ENCODE measurements at regions not wholly inside any gene's neighbourhood (a gene's known extent, or its start where the extent isn't known, plus 50 kb on each side); places are given as distances from the start of the nearest gene placed in this dataset.
A peak's percentile ranks its signal among the peaks of the same experiment; 100 is the strongest.

GRCh38 chr22:44603767-44604166 lies 98.2 kb upstream of the PRR5 start:
- TF ChIP-seq CTCF (conservative IDR thresholded peaks at IDR 0.05) = no peak
- H3K36me3 Mint-ChIP-seq (ENCODE audit: low read depth) = no peaks in the 10 kb centered on the region
- H3K27me3 Mint-ChIP-seq (ENCODE audit: low read depth) = no peaks in the 10 kb centered on the region
- peaks cover 12% of the 10 kb centered on the region for H3K4me1 Mint-ChIP-seq
- no peak overlapping the region for H3K27ac Mint-ChIP-seq (ENCODE audit: unreplicated experiment)
- no peak for DNase-seq (ENCODE audit: low read depth, low spot score)
- no peaks in the 10 kb centered on the region for H3K9me3 Mint-ChIP-seq
- H3K4me3 Mint-ChIP-seq = no peak overlapping the region

GRCh38 chr22:44601725-44602124 lies 100.3 kb upstream of the PRR5 start:
- Mint-ChIP-seq H3K27ac (ENCODE audit: unreplicated experiment) (no peak overlapping the region), H3K9me3 (no peaks in the 10 kb centered on the region), H3K4me1 (peaks cover 14% of the 10 kb centered on the region), H3K36me3 (ENCODE audit: low read depth) (no peaks in the 10 kb centered on the region), H3K4me3 (no peak overlapping the region), H3K27me3 (ENCODE audit: low read depth) (no peaks in the 10 kb centered on the region)
- no peak for TF ChIP-seq CTCF (conservative IDR thresholded peaks at IDR 0.05)
- DNase-seq (ENCODE audit: low read depth, low spot score) = no peak

- Mint-ChIP-seq H3K4me1 (peaks cover 19% of the 10 kb centered on the region), H3K27me3 (ENCODE audit: low read depth) (no peaks in the 10 kb centered on the region), H3K27ac (ENCODE audit: unreplicated experiment) (no peak overlapping the region), H3K9me3 (no peaks in the 10 kb centered on the region), H3K36me3 (ENCODE audit: low read depth) (no peaks in the 10 kb centered on the region), H3K4me3 (no peak overlapping the region)
- no peak for TF ChIP-seq CTCF (conservative IDR thresholded peaks at IDR 0.05)
- no peak for DNase-seq (ENCODE audit: low read depth, low spot score)
These were observed 100.8 kb upstream of the PRR5 start for GRCh38 chr22:44601189-44601588.

GRCh38 chr22:44600207-44600785 lies 101.7 kb upstream of the PRR5 start:
- DNase-seq (ENCODE audit: low read depth, low spot score) = no peak
- Mint-ChIP-seq H3K27ac (ENCODE audit: unreplicated experiment) (peak overlapping the region; percentile 57), H3K36me3 (ENCODE audit: low read depth) (no peaks in the 10 kb centered on the region), H3K27me3 (ENCODE audit: low read depth) (no peaks in the 10 kb centered on the region), H3K9me3 (no peaks in the 10 kb centered on the region), H3K4me3 (no peak overlapping the region), H3K4me1 (peaks cover 25% of the 10 kb centered on the region)
- no peak for TF ChIP-seq CTCF (conservative IDR thresholded peaks at IDR 0.05)

- Mint-ChIP-seq H3K9me3 (no peaks in the 10 kb centered on the region), H3K27me3 (ENCODE audit: low read depth) (peaks cover 4% of the 10 kb centered on the region), H3K36me3 (ENCODE audit: low read depth) (no peaks in the 10 kb centered on the region), H3K27ac (ENCODE audit: unreplicated experiment) (no peak overlapping the region), H3K4me1 (peaks cover 29% of the 10 kb centered on the region), H3K4me3 (no peak overlapping the region)
- no peak for TF ChIP-seq CTCF (conservative IDR thresholded peaks at IDR 0.05)
- no peak for DNase-seq (ENCODE audit: low read depth, low spot score)
These were observed 101.6 kb upstream of the RTL6 start for GRCh38 chr22:44599500-44600140.

Data from neural crest cell (in vitro differentiated cells).